HepG2 (cell line): ENCODE measurements at regions not wholly inside any gene's neighbourhood (a gene's known extent, or its start where the extent isn't known, plus 50 kb on each side); places are given as distances from the start of the nearest gene placed in this dataset.
"Not testable (repeated sequence)": the region's sequence is repeated elsewhere in the genome, so short reads cannot be mapped to it uniquely, and the experiment has no call there.

ENCODE experiments used
- ATAC-seq: fragments of 200-7000 bp; cut with Tn5 transposase; 3 replicates; pipeline ENCODE4 v1.9.1; 2020; ENCODE audit warnings: mild to moderate bottlenecking, moderate library complexity
- BruUV-seq: library from RNA; stranded (reverse); fragments of 400-500 nt; replicated peaks from 2 replicates; lab custom pipeline; 2021; lab: Mats Ljungman, UMichigan
- CTCF ChIA-PET: fragments of 300-600 bp; formaldehyde crosslinking; extraction: SDS; loops from one replicate; lab custom pipeline; 2021; ENCODE audit warnings: low total read pairs, inconsistent platforms, low intra/inter-chr PET ratio; lab: Yijun Ruan, JAX
- POLR2A ChIA-PET: fragments of 350-600 bp; sonication (Branson Sonifier 250); formaldehyde crosslinking; loops from one replicate; lab custom pipeline; 2020; ENCODE audit warnings: antibody characterized with exemption, inconsistent platforms; lab: Yijun Ruan, JAX
- DNase-seq: peaks from one replicate; pipeline ENCODE4 v3.0.0-alpha.2; 2015; ENCODE audit warnings: low spot score
- FAIRE-seq: peaks from 3 replicates; lab custom pipeline; 2011; peaks lifted over from hg19 to GRCh38; lab: Jason Lieb, UNC
- H2AFZ ChIP-seq: one replicate; pipeline ENCODE4 v1.6.1; 2011; ENCODE audit warnings: low read length, inconsistent platforms
- H3K27ac ChIP-seq: fragments of 300-600 bp; 3 replicates; pipeline ENCODE4 v1.8.0; 2011; ENCODE audit warnings: mixed run types, mild to moderate bottlenecking, mixed read lengths, low read length, inconsistent platforms; ENCODE audit not compliant: insufficient read depth; ENCODE audit errors: extremely low read length
- H3K27me3 ChIP-seq, 2 experiments: fragments of 200-600 bp in 1 of 2; 2 replicates in 1 of 2; 3 replicates in 1 of 2; pipeline versions ENCODE4 v1.6.0 to v1.8.0; 2011; ENCODE audit warnings: low read length in 2 of 2, mild to moderate bottlenecking in 2 of 2, moderate library complexity in 2 of 2, inconsistent platforms in 1 of 2; ENCODE audit not compliant: insufficient read depth in 2 of 2, control insufficient read depth in 1 of 2
- H3K36me3 ChIP-seq, 2 experiments: fragments of 200-600 bp in 1 of 2; replicated peaks in 1 of 2; 2 replicates in 1 of 2; 3 replicates in 1 of 2; pipeline versions ENCODE4 v1.5.1 to v1.8.0; 2011; ENCODE audit warnings: low read length in 2 of 2, inconsistent platforms in 1 of 2; ENCODE audit not compliant: insufficient read depth in 2 of 2, control insufficient read depth in 1 of 2
- H3K4me1 ChIP-seq: 2 replicates; pipeline ENCODE4 v1.5.1; 2012; ENCODE audit warnings: low read length, inconsistent platforms; ENCODE audit not compliant: insufficient read depth
- H3K4me2 ChIP-seq: 2 replicates; pipeline ENCODE4 v1.6.0; 2011; ENCODE audit warnings: low read depth, low read length, inconsistent platforms
- H3K4me3 ChIP-seq, 3 experiments: fragments of 200-600 bp in 1 of 3; sonication (generic), shearing (Covaris generic) in 1 of 3; replicated peaks in 1 of 3; 2 replicates each; pipeline ENCODE4 v1.5.1; 2011 to 2016; ENCODE audit warnings: low read length in 3 of 3, inconsistent platforms in 2 of 3, low read depth in 2 of 3, mild to moderate bottlenecking in 2 of 3, control low read depth in 1 of 3, mixed read lengths in 1 of 3; ENCODE audit not compliant: insufficient read depth in 1 of 3
- H3K79me2 ChIP-seq: one replicate; pipeline ENCODE4 v1.6.1; 2011; ENCODE audit warnings: low read length, inconsistent platforms; ENCODE audit not compliant: insufficient read depth
- H3K9ac ChIP-seq: 2 replicates; pipeline ENCODE4 v1.6.0; 2011; ENCODE audit warnings: mild to moderate bottlenecking, low read depth, low read length, inconsistent platforms; ENCODE audit not compliant: insufficient read depth
- H3K9me3 ChIP-seq: 2 replicates; pipeline ENCODE4 v1.5.1; 2012; ENCODE audit warnings: mild to moderate bottlenecking, low read length
- H4K20me1 ChIP-seq: 2 replicates; pipeline ENCODE4 v1.6.0; 2011; ENCODE audit warnings: inconsistent platforms, mild to moderate bottlenecking, low read length, moderate library complexity; ENCODE audit not compliant: insufficient read depth
- ELF4 ChIP-seq: sonication (generic); formaldehyde crosslinking; IDR thresholded peaks from 2 replicates; pipeline ENCODE4 v1.5.0; 2020; ENCODE audit warnings: missing genetic modification reagents, mild to moderate bottlenecking, moderate library complexity, borderline replicate concordance
- HNF1A ChIP-seq, 2 experiments: sonication (generic) in 1 of 2; formaldehyde crosslinking in 1 of 2; IDR thresholded peaks; 2 replicates each; pipeline versions ENCODE4 v1.4.0 to v1.6.1; 2016 to 2020; ENCODE audit warnings: borderline replicate concordance in 1 of 2, low read depth in 1 of 2, mild to moderate bottlenecking in 1 of 2, missing genetic modification reagents in 1 of 2
- HOXA9 ChIP-seq: sonication (generic); formaldehyde crosslinking; IDR thresholded peaks from 2 replicates; pipeline ENCODE4 v1.8.1; 2022; ENCODE audit warnings: missing genetic modification reagents, mild to moderate bottlenecking, moderate library complexity, borderline replicate concordance
- RARA ChIP-seq: IDR thresholded peaks from 2 replicates; pipeline ENCODE4 v1.6.1; 2016; ENCODE audit warnings: missing genetic modification reagents, missing compliant biosample characterization
- ZNF446 ChIP-seq: sonication (generic); formaldehyde crosslinking; IDR thresholded peaks from 2 replicates; pipeline ENCODE4 v1.5.0; 2020; ENCODE audit warnings: mild to moderate bottlenecking, missing genetic modification reagents
- ZNF776 ChIP-seq: sonication (generic); formaldehyde crosslinking; IDR thresholded peaks from 2 replicates; pipeline ENCODE4 v1.4.0; 2020; ENCODE audit warnings: mild to moderate bottlenecking, missing genetic modification reagents
- WGBS: methylation state at CpG from one replicate; pipeline ENCODE4 v1.1.6; 2017; ENCODE audit warnings: low lambda C conversion rate; 5-methylcytosine and 5-hydroxymethylcytosine counted together
- in situ Hi-C: cut with HindIII; loops from 2 replicates; pipeline ENCODE4 v1.10.0; 2017; ENCODE audit warnings: low pct_unique_long_range_greater_than_20kb; ENCODE audit not compliant: extremely low pct_ligation_motif_present
- intact Hi-C: fragments of 100-400 bp; cut with micrococcal nuclease; formaldehyde crosslinking; loops from one replicate; pipeline ENCODE4 v1.10.0; 2022; ENCODE audit not compliant: unreplicated experiment

DNA sequence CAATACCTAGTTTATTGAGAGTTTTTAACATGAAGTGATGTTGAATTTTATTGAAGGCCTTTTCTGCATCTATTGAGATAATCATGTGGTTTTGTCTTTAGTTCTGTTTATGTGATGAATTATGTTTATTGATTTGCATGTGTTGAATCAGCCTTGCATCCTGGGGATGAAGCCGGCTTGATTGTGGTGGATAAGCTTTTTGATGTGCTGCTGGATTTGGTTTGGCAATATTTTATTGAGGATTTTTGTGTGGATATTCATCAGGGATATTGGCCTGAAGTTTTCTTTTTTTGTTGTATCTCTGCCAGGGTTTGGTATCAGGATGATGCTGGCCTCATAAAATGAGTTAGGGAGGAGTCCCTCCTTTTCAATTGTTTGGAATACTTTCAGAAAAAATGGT lies 91.2 kb downstream of the ADAMTS15 start:
- H3K4me2 ChIP-seq, POLR2A ChIA-PET, H2AFZ ChIP-seq, H3K36me3 ChIP-seq, BruUV-seq, H3K9me3 ChIP-seq, H3K4me1 ChIP-seq, ATAC-seq, intact Hi-C loops, FAIRE-seq, in situ Hi-C loops, H3K27me3 ChIP-seq, DNase-seq, H4K20me1 ChIP-seq, H3K4me3 ChIP-seq, H3K79me2 ChIP-seq, H3K9ac ChIP-seq, H3K27ac ChIP-seq, CTCF ChIA-PET: not testable (repeated sequence)
- 0% methylated on average over 1 of the region's 1 CpG for WGBS

DNA sequence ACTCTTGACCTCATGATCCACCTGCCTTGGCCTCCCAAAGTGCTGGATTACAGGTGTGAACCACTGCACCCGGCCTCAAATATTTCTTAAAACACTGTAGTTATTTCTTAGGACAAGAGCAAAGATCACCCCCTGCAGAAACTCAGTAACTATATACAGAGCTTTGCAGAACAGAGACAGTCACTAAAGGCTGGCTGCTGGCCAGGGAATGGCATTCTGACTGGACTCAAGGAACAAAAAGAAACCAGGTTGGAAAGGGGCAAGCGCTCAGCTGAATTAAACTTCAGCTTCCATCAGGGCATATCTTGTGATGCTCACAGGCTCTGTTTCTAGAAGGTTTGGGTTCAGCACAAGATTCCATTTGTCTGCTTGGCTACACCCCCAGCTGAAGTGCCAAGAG lies 95.8 kb downstream of the ADAMTS15 start:
- Histone ChIP-seq H3K79me2 (no peaks in the 10 kb centered on the region), H3K4me1 (no peaks in the 10 kb centered on the region), H4K20me1 (no peaks in the 10 kb centered on the region)
- TF ChIP-seq ZNF776 (CRISPR knock-in tag) (no peak), ELF4 (CRISPR knock-in tag) (no peak), HNF1A (IDR thresholded peaks at IDR 0.05; ENCODE audit: low read depth) (no peak), HNF1A (CRISPR knock-in tag; IDR thresholded peaks at IDR 0.05; ENCODE audit: borderline replicate concordance) (no peak), HOXA9 (CRISPR knock-in tag) (no peak), ZNF446 (CRISPR knock-in tag) (no peak), RARA (CRISPR knock-in tag) (no peak)
- TF ChIP-seq, all 625 proteins: peak for 0
- Histone ChIP-seq H3K27ac (no peak overlapping the region), H3K4me2 (no peak overlapping the region), H2AFZ (no peak overlapping the region), H3K9ac (no peak overlapping the region), H3K4me3 (no peak overlapping the region), H3K9me3 (no peaks in the 10 kb centered on the region), H3K36me3 (no peaks in the 10 kb centered on the region), H3K27me3 (peaks cover 1 to 3% of the 10 kb centered on the region in 2 experiments; a peak in 1 of 5 replicates)
- intact Hi-C loops, result no loop called here
- no TSS peak for BruUV-seq
- WGBS, result 35% methylated on average over 2 of the region's 2 CpGs
- CTCF ChIA-PET, result no interaction called here
- POLR2A ChIA-PET, result no interaction called here
- in situ Hi-C loops, result no loop called here
- FAIRE-seq, result no peak
- no peak for ATAC-seq
- DNase-seq, result no peak
